GM21367 (cell line): ENCODE measurements at regions not wholly inside any gene's neighbourhood (a gene's known extent, or its start where the extent isn't known, plus 50 kb on each side); places are given as distances from the start of the nearest gene placed in this dataset.

ENCODE experiments used
- ATAC-seq: cut with Tn5 transposase; IDR thresholded peaks from one replicate; pipeline ENCODE4 v1.9.1; 2021; ENCODE audit not compliant: unreplicated experiment

DNA sequence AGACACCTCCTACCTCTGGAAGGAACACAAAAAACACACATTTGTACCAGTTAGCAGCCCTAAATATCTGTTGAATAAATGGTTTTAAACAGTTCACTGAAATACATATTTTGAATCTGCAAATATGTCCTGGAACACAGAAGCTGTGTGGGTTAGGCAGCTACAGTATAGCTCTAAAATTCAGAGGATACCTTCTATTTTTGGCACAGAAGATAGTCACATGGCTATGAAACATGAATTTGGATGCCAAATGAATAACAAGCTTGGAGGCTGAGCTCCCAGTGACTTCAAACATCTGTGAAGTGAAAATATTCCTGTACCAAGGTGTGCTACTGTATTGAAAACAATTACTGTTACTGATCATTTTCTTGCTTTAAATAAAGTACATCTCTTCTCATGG, 391.5 kb upstream of the ADGRL2 start:
- no peak for ATAC-seq

DNA sequence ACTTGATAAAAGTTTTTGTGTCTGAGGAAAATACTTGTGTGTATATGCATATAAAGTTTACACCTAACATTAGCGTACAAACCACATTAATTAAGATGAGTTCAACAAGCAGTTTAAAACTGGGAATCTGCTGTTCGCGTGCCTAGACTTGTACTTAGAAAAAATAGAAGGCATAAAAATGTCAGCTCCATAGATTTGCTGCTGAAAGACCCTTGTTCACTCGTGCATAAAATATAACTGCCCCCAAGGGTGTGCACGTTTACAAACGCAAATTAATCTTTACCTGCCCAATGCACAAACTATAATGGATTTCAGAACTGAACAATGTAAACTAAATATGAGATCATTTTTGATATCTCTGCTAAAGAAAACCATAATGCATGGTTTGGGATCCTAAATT, 392.3 kb upstream of the ADGRL2 start:
- ATAC-seq: no peak

- no peak for ATAC-seq
Measured at GRCh38 chr1:81407000-81407821, 393.5 kb upstream of the ADGRL2 start.

- no peak for ATAC-seq
Measured at GRCh38 chr1:81406292-81406999, 394.3 kb upstream of the ADGRL2 start.

DNA sequence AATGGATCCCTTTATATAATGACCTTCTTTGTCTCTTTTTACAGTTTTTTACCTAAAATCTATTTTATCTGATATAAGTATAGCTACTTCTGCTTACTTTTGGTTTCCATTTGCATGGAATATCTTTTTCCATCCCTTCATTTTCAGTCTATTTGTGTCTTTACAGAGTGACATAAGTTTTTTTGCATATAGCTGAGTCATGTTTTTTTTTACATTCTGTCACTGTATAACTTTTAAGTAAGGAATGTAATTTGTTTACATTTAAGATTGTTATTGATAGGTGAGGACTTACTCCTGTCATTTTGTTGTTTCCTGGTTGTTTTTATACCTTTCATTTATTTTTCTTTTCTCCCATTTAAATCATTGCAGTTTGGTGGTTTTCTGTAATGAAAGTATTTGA, 402.7 kb upstream of the ADGRL2 start:
- no peak for ATAC-seq

DNA sequence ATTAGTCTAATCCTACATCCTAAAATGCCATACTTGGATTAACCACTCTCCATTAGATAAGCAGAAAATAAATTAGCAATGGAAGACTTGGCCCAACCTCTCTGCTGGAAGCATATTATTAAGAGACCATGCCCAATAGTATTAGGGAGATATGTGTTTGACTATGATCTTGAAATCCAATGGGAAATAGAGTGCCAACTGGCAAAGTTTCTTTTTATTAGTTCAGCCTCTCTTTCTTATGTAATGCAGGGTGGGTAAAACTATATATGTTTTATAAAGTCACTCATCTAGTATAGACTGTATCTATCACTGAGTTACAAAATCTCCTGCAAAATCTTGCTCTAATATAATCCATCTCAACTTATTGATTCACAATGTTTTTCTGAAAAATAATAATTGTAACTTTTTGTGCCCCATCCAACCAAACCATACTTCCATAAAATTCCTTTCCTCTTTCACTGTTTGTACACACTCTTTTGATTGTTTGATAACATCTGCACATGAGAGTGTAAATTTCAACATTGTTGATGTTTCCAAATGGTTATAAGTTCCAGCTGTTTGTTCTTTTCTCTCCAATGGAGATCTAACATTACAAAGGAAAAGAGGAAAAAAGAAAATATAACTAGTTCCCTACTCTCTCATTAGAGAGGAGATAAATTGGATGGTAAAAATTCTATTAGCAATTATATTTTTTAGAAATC, 408.1 kb upstream of the ADGRL2 start:
- no peak for ATAC-seq

DNA sequence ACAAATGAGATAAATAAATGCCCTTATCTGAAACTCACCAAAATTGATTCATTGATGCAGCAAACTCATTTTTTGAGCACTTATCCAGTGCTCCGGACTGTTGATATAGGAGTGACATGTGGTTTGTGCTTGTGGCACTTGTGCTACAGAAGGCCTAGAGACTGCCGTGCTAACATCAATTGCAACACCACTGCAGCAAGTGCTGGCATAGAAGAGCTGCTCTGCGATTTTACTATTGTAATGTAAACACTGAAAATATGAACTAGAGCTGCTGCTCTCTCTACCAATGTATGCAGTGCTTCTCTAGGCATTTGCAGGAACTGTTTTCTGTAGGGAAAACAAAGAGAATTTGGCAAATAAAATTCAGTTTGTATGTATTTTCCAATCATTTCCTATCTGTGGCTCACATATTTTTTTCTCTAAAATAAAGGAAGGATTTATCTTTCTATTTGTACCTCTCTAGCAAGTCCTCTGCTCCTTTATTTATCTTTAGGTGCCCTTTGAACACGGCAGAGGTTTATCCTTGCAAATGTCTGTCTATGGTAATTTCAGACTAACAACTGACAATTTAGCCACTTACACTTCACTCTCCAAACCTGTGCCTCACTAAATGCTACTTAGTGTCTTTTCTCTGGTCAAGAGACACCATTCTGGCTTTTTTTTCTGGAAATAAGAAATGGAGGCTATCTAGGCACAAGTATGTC, 409.5 kb upstream of the ADGRL2 start:
- ATAC-seq: no peak

- ATAC-seq: no peak
Measured at GRCh38 chr1:81388435-81388834, 412.3 kb upstream of the ADGRL2 start.

GRCh38 chr1:81387446-81387845, 413.3 kb upstream of the ADGRL2 start:
- ATAC-seq: no peak

DNA sequence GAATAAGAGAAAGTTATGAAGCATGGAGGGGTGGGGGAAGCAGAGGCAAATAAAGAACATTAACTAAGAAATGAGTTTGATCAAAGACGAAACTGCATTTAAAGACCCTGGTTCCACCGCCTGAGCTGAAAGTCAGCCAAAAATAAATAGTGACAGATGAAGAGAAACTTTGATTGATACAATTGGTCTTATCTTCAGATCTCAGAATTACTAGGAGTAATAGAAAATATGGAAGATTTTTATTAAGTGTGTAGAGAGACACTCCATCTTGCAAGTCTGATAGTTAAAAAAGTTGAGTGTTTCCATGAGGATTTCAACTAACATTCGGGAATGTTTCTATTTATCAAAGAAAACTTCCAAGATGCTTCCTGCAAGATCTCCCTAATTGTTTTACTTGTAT, 418.2 kb upstream of the ADGRL2 start:
- no peak for ATAC-seq

GRCh38 chr1:81381881-81382280, 418.9 kb upstream of the ADGRL2 start:
- no peak for ATAC-seq

DNA sequence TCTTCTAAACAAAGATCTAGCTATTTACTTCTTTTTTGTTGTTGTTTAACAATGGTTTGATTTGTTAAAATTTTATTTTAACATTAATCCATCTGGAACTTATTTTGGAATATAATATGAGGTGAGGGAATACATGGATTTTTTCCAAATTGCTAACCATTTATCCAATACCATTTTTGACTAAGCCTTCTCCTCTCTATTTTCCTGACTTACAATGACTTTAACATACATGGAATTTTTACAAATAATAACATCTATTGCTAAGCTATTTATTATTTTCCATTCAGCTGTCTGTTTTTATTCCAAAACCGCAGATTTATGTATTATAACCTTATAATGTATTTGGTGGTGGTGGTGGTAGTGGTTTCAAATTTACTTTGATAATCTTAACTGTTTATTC, 420.3 kb upstream of the ADGRL2 start:
- no peak for ATAC-seq

DNA sequence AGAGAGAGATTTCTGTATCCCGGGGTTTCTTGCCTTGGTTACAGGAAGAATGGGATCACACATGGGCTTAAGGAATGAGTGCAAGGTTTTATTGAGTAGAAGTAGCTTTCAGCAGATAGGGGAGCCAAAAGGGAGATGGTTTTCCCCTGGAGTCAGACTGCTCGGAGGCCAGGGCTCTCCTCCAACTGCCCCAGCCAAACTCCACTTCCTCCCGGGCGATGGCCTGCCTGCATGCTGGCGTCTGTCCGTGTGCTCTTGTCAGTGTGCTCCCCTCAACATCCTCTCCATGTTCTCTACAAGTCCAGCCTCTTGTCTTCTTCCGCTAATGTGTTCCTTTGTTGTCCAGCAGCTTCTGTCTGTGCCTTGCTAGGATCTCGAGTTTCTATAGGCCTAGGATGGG, 421.3 kb upstream of the ADGRL2 start:
- no peak for ATAC-seq

GRCh38 chr1:81377406-81377805, 423.3 kb upstream of the ADGRL2 start:
- no peak for ATAC-seq

DNA sequence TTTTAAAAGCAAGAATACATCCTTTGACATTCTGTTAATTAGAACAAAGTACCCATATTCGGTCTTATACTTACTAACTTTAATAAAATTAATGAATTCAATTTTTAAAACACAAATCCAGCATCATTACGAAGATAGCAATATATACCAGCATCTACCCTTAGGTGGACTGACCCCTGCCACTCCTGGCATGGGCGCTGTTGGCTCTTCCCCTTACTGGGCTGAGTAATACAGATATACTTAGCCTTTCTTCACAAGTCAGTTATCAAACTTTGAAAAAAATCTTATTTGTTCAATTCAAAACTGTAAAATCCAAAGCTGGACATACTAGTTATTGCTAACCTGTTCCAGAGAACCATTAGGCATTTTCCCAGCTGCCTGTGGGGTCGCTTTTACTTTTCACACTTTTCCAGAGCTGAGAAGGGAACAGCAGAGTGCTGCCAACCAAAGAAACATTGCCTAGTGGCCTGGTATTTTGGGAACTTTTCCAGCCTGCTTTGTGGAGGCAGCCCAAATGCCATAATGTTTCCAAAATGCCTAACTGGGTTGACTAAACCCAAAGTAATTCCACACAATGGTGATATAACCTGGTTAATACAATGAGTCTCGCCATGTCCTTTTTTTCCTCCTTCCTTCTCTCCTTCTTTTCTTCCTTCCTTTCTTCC, 424.7 kb upstream of the ADGRL2 start:
- no peak for ATAC-seq

- ATAC-seq: no peak
Measured at GRCh38 chr1:81374481-81374880, 426.3 kb upstream of the ADGRL2 start.

- no peak for ATAC-seq
Measured at GRCh38 chr1:81371864-81372263, 428.9 kb upstream of the ADGRL2 start.

DNA sequence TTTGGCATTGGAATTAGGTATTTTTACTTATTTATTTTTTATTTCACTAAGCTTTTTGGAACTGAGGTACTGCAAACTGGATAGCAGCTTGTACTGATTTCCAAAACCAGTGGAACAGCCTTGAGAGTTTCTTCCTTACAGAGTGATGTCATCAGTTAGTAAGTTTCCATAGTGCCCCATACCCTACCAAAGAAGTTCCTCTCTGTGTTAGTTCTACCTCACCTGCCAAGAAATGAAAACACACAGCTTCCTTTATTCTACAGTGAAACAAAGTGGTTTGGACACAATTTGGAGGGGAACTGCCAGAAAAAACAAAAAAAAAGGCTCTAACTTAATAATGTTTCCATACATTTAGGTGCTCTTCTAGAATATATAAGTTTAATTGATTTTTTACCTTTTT, 430.9 kb upstream of the ADGRL2 start:
- no peak for ATAC-seq

DNA sequence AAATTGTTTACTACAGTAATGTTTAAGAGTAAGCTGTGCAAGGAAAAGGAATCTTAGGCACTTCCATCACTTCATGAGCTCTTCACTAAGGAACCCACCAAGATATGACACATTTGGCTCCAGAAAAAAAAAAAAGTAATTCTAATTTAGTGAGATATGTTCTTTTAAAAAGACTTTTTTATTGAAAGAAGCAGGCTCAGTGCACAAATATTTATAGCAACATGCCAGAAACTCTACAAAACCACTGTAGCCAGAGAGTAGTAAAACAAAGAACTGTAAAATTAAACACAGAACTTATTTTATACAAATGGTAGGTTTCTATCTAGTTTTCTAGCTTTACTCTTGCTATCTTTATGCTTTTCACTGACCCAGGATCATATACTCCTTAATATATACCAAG, 434.6 kb upstream of the ADGRL2 start:
- ATAC-seq: no peak

DNA sequence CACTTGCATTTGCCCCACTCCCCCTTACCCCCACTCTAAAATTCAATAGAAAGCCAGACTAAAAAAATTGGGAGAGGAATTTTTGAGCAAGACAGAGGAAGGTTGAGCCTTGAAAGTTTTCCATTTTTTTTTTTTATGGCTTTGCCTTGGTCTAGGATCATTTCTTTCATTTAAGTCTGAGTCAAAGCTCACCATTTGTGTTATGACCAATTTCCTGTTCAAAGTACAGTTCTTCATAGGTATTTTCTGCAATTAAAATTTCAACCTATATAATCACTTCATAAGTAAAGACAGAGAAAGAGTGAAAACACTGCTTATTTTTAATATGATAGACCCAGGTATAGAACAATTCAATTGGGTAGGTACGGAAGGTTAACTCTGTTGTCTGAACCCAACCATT, 436.6 kb upstream of the ADGRL2 start:
- no peak for ATAC-seq

DNA sequence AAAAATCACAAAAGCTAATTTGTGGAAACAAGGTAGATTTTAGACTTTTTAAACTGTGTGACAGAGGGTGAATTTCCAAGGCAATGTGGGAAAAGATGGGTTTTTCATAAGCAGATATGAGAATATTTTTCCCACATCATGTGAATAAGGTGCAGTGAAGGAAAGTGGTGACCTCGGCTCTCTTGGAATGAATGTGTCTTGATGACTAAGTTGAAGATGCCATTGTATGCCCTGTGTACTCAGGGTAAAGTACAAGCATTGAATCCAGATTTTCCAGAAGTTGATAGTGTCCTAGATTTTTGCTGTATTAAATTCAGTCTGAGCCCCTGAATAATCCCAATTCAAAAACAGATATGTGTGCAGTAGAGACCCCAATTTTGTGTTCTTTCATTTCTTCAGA, 442.6 kb upstream of the ADGRL2 start:
- ATAC-seq: no peak
